ENCODE measurements at regions not wholly inside any gene's neighbourhood (a gene's known extent, or its start where the extent isn't known, plus 50 kb on each side); places are given as distances from the start of the nearest gene placed in this dataset.

GRCh38 chr9:38195737-38196161, 126.7 kb upstream of the SHB start:
- TF ChIP-seq CTCF (IDR thresholded peaks at IDR 0.05; ENCODE audit: low read depth, low read length) (no peak), EZH2phosphoT487 (IDR thresholded peaks at IDR 0.05; ENCODE audit: low read depth) (no peak)

Data from OCI-LY3 (cell line).